Mucosa of rectum (tissue), 2 donors: ENCODE measurements at regions not wholly inside any gene's neighbourhood (a gene's known extent, or its start where the extent isn't known, plus 50 kb on each side); places are given as distances from the start of the nearest gene placed in this dataset.

Experiments used
- H3K27ac ChIP-seq, 2 donors: one replicate each; pipeline ENCODE4 v1.7.0; 2013; ENCODE audit warnings: inconsistent platforms in 2 of 2, low read depth in 2 of 2, low read length in 2 of 2
- H3K27me3 ChIP-seq, 2 donors: one replicate each; pipeline ENCODE4 v1.7.0; 2013; ENCODE audit warnings: low read length in 2 of 2; ENCODE audit not compliant: control insufficient read depth in 2 of 2, insufficient read depth in 2 of 2
- H3K36me3 ChIP-seq, 2 donors: one replicate each; pipeline ENCODE4 v1.7.0; 2013; ENCODE audit warnings: low read length in 2 of 2; ENCODE audit not compliant: control insufficient read depth in 2 of 2, insufficient read depth in 2 of 2
- H3K4me1 ChIP-seq, 2 donors: one replicate each; pipeline ENCODE4 v1.7.0; 2013; ENCODE audit warnings: low read length in 2 of 2, mild to moderate bottlenecking in 1 of 2; ENCODE audit not compliant: control insufficient read depth in 2 of 2, insufficient read depth in 2 of 2
- H3K4me3 ChIP-seq, 2 donors: one replicate each; pipeline ENCODE4 v1.7.0; 2013; ENCODE audit warnings: low read length in 2 of 2
- H3K9ac ChIP-seq, 2 donors: one replicate each; pipeline ENCODE4 v1.7.0; 2013; ENCODE audit warnings: low read length in 2 of 2, low read depth in 1 of 2, mild to moderate bottlenecking in 1 of 2
- H3K9me3 ChIP-seq, 2 donors: one replicate each; pipeline ENCODE4 v1.7.0; 2013; ENCODE audit warnings: low read length in 2 of 2; ENCODE audit not compliant: control insufficient read depth in 2 of 2
- donor health status: healthy.
- donor health status: Normal muscosa, but diverticular disease.

GRCh38 chr4:128358231-128358912 lies 70.8 kb upstream of the PGRMC2 start:
- Histone ChIP-seq H3K36me3 (no peaks in the 10 kb centered on the region), H3K9me3 (no peaks in the 10 kb centered on the region), H3K27ac (no peak overlapping the region), H3K27me3 (no peaks in the 10 kb centered on the region), H3K4me3 (no peak overlapping the region), H3K9ac (no peak overlapping the region), H3K4me1 (peaks cover 0 to 7% of the 10 kb centered on the region in 2 donors)

DNA sequence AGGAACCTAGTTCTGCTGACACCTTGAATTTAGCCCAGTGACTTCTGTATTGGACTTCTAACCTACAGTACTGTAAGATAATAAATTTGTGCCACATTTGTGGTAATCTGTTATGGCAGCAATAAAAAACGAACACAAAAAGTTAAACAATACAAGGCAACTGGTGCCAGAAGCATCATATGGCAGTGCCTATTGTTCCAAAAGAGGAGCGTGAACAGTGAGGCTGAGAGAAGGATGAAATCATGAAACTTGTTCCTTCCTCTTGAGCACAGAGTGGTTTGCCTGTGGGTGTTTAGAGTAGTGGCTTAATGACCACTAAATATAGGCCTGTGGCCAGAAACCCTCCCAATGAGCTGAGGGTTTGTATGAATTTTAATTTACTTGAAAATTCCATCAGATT lies 69.7 kb upstream of the PGRMC2 start:
- Histone ChIP-seq H3K36me3 (no peaks in the 10 kb centered on the region), H3K27ac (no peak overlapping the region), H3K4me1 (peaks cover 0 to 7% of the 10 kb centered on the region in 2 donors), H3K9me3 (no peaks in the 10 kb centered on the region), H3K27me3 (no peaks in the 10 kb centered on the region), H3K4me3 (no peak overlapping the region), H3K9ac (no peak overlapping the region)

GRCh38 chr4:128355305-128355704 lies 67.7 kb upstream of the PGRMC2 start:
- H3K27ac ChIP-seq = no peak overlapping the region
- no peak overlapping the region for H3K4me3 ChIP-seq

GRCh38 chr4:128354205-128354821 lies 66.7 kb upstream of the PGRMC2 start:
- Histone ChIP-seq H3K27me3 (no peaks in the 10 kb centered on the region), H3K9ac (no peak overlapping the region), H3K4me3 (no peak overlapping the region), H3K4me1 (peaks cover 0 to 7% of the 10 kb centered on the region in 2 donors), H3K27ac (no peak overlapping the region), H3K36me3 (no peaks in the 10 kb centered on the region), H3K9me3 (no peaks in the 10 kb centered on the region)

More at GRCh38 chr4:128355305-128355704, 67.7 kb upstream of the PGRMC2 start:
- Histone ChIP-seq H3K9me3 (no peaks in the 10 kb centered on the region), H3K27me3 (no peaks in the 10 kb centered on the region), H3K36me3 (no peaks in the 10 kb centered on the region), H3K9ac (no peak overlapping the region), H3K4me1 (peaks cover 0 to 7% of the 10 kb centered on the region in 2 donors)

GRCh38 chr4:128353791-128354190 lies 66.2 kb upstream of the PGRMC2 start:
- no peak overlapping the region for H3K27ac ChIP-seq
- no peak overlapping the region for H3K9ac ChIP-seq
- H3K9me3 ChIP-seq = no peaks in the 10 kb centered on the region
- peaks cover 0 to 7% of the 10 kb centered on the region in 2 donors for H3K4me1 ChIP-seq
- H3K36me3 ChIP-seq = no peaks in the 10 kb centered on the region
- no peaks in the 10 kb centered on the region for H3K27me3 ChIP-seq
- no peak overlapping the region for H3K4me3 ChIP-seq

DNA sequence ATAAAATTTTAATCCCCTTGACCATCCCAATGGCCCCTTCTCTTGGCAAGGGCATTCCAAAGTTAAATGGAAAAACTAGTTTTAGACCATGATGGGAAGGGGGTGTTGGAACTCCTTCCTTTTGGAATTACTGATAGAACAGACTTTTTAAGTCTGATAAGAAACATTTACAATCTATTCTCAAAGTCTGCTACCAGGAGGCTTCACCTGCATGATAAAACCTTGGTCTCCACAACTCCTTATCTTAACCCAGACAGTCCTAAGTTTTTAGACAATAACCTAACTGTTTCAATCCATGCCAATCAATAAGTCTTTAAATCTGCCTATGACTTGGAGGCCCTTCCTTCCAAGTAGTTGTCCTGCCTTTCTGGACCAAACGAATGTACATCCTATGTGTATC lies 63.9 kb upstream of the PGRMC2 start:
- no peaks in the 10 kb centered on the region for H3K36me3 ChIP-seq

DNA sequence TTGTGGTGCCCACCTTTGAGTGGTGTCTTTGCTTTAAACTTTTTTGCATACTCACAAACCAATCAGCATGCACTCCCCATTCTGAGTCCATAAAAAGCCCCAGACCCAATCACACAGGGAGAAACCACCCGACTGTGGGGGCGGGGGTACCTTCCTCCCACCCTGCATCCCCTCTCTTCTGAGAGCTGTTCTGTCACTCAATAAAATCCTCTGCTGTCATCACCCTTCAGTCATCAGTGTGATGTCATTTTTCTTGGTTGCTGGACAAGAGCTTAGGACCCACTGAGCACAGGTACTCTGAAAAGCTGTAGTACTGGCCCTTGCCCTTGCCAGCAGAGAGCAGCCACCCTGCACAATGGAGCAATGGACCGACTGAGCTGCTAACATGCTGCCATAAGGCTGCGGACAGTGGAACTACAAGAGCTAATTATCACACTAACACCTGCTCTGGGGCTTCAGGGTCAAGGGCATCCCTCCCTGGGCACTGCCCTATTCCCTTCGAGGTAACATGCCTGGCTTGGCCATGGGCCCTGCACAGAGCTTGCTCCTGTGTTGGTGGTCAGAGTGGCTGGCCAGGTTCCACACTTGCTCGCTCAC lies 62.9 kb upstream of the PGRMC2 start:
- H3K27me3 ChIP-seq = no peaks in the 10 kb centered on the region
- H3K9me3 ChIP-seq = no peaks in the 10 kb centered on the region
- no peaks in the 10 kb centered on the region for H3K36me3 ChIP-seq
- H3K4me1 ChIP-seq = peaks cover 0 to 4% of the 10 kb centered on the region in 2 donors
- H3K27ac ChIP-seq = no peak overlapping the region
- H3K9ac ChIP-seq = no peak overlapping the region
- H3K4me3 ChIP-seq = no peak overlapping the region

More for the DNA sequence above, 63.9 kb upstream of the PGRMC2 start:
- no peak overlapping the region for H3K27ac ChIP-seq
- no peak overlapping the region for H3K9ac ChIP-seq
- H3K27me3 ChIP-seq = no peaks in the 10 kb centered on the region
- no peaks in the 10 kb centered on the region for H3K9me3 ChIP-seq
- no peak overlapping the region for H3K4me3 ChIP-seq
- H3K4me1 ChIP-seq = peaks cover 0 to 4% of the 10 kb centered on the region in 2 donors

DNA sequence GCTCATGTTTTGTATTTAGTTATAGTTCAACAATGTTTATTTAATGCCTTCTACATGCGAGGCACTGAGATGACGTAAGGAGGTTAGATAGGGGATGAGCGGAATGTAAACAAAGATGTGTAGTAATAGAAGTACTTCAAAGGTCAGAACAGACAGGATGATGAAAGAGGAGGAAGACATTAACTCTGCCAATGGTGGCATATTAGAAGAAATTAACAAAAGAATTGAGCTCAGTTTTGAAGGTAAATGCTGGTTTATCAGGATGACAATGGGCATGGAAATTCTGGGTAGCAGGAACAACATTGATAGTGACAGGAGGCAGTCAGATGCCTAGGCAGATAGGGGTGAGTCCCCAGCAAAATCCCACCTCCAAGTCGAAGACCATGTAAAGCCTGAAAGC lies 62.3 kb upstream of the PGRMC2 start:
- H3K4me3 ChIP-seq = no peak overlapping the region
- H3K4me1 ChIP-seq = no peaks in the 10 kb centered on the region
- no peaks in the 10 kb centered on the region for H3K27me3 ChIP-seq
- no peaks in the 10 kb centered on the region for H3K9me3 ChIP-seq
- no peaks in the 10 kb centered on the region for H3K36me3 ChIP-seq
- no peak overlapping the region for H3K27ac ChIP-seq
- H3K9ac ChIP-seq = no peak overlapping the region

- Histone ChIP-seq H3K9me3 (no peaks in the 10 kb centered on the region), H3K9ac (no peak overlapping the region), H3K4me1 (no peaks in the 10 kb centered on the region), H3K27me3 (no peaks in the 10 kb centered on the region), H3K4me3 (no peak overlapping the region), H3K27ac (no peak overlapping the region), H3K36me3 (no peaks in the 10 kb centered on the region)
Measured at GRCh38 chr4:128347930-128348660, 60.5 kb upstream of the PGRMC2 start.
